Activated CD8-positive, alpha-beta T cell treated with anti-CD3 and anti-CD28 coated beads for 36 hours (primary cell): ENCODE measurements at regions not wholly inside any gene's neighbourhood (a gene's known extent, or its start where the extent isn't known, plus 50 kb on each side); places are given as distances from the start of the nearest gene placed in this dataset.

Source experiments
- ATAC-seq: fragments of 200-7000 bp; cut with Tn5 transposase; one replicate; pipeline ENCODE4 v1.10.0; 2021; ENCODE audit warnings: mild to moderate bottlenecking, moderate library complexity
- CTCF ChIA-PET: fragments of 350-600 bp; sonication (Branson Sonifier 250); formaldehyde crosslinking; loops from one replicate; lab custom pipeline; 2021; ENCODE audit warnings: antibody characterized with exemption; lab: Charles Lee
- POLR2A ChIA-PET: fragments of 350-600 bp; sonication (Branson Sonifier 250); formaldehyde crosslinking; loops from one replicate; lab custom pipeline; 2021; ENCODE audit warnings: antibody characterized with exemption; lab: Charles Lee
- DNase-seq: peaks from one replicate; pipeline ENCODE4 v3.0.0-alpha.2; 2020
- H3K27ac Mint-ChIP-seq: one replicate; pipeline ENCODE4 v1.8.0; 2021; ENCODE audit warnings: mild to moderate bottlenecking, mixed read lengths
- H3K27me3 Mint-ChIP-seq: one replicate; pipeline ENCODE4 v1.8.0; 2021; ENCODE audit warnings: mixed read lengths
- H3K36me3 Mint-ChIP-seq: one replicate; pipeline ENCODE4 v1.8.0; 2021; ENCODE audit warnings: low read depth, mixed read lengths
- H3K4me1 Mint-ChIP-seq: one replicate; pipeline ENCODE4 v1.8.0; 2021; ENCODE audit warnings: low read depth, mixed read lengths
- H3K4me3 Mint-ChIP-seq: one replicate; pipeline ENCODE4 v1.8.0; 2021; ENCODE audit warnings: mild to moderate bottlenecking, moderate library complexity, mixed read lengths
- H3K9me3 Mint-ChIP-seq: one replicate; pipeline ENCODE4 v1.8.0; 2021; ENCODE audit warnings: mixed read lengths
- CTCF ChIP-seq: fragments of 200-600 bp; IDR thresholded peaks from one replicate; pipeline ENCODE4 v1.8.0; 2022; ENCODE audit warnings: antibody characterized with exemption, mild to moderate bottlenecking
- intact Hi-C: fragments of 100-400 bp; cut with micrococcal nuclease; formaldehyde crosslinking; loops from one replicate; pipeline ENCODE4 v1.10.0; 2022

- no peak for TF ChIP-seq CTCF
- intact Hi-C loops: no loop called here
These were observed 474.7 kb downstream of the TRIML1 start for GRCh38 chr4:188613976-188614375.

GRCh38 chr4:188619456-188620149 is 480.4 kb downstream of the TRIML1 start:
- H3K36me3 Mint-ChIP-seq: no peaks in the 10 kb centered on the region
- ATAC-seq: no peak
- TF ChIP-seq CTCF: no peak
- H3K27ac Mint-ChIP-seq: no peak overlapping the region
- no peaks in the 10 kb centered on the region for H3K27me3 Mint-ChIP-seq
- CTCF ChIA-PET: no interaction called here
- no peaks in the 10 kb centered on the region for H3K4me1 Mint-ChIP-seq
- intact Hi-C loops: no loop called here
- POLR2A ChIA-PET: no interaction called here
- H3K4me3 Mint-ChIP-seq: no peak overlapping the region
- peaks cover 5% of the 10 kb centered on the region for H3K9me3 Mint-ChIP-seq
- no peak for DNase-seq

More at GRCh38 chr4:188613976-188614375, 474.7 kb downstream of the TRIML1 start:
- DNase-seq: no peak
- no peak for ATAC-seq
- CTCF ChIA-PET: no interaction called here
- Mint-ChIP-seq H3K27ac (no peak overlapping the region), H3K9me3 (peaks cover 10% of the 10 kb centered on the region), H3K4me1 (no peaks in the 10 kb centered on the region), H3K36me3 (no peaks in the 10 kb centered on the region), H3K4me3 (no peak overlapping the region), H3K27me3 (no peaks in the 10 kb centered on the region)
- POLR2A ChIA-PET: no interaction called here

- ChIA-PET CTCF (no interaction called here), POLR2A (no interaction called here)
- DNase-seq: no peak
- Mint-ChIP-seq H3K9me3 (peaks cover 3% of the 10 kb centered on the region), H3K36me3 (no peaks in the 10 kb centered on the region), H3K27me3 (no peaks in the 10 kb centered on the region), H3K4me3 (no peak overlapping the region), H3K27ac (no peak overlapping the region), H3K4me1 (no peaks in the 10 kb centered on the region)
- TF ChIP-seq CTCF: no peak
- intact Hi-C loops: no loop called here
- no peak for ATAC-seq
These were observed 481.4 kb downstream of the TRIML1 start for GRCh38 chr4:188620608-188621007.

GRCh38 chr4:188623314-188623854 is 484.1 kb downstream of the TRIML1 start:
- ATAC-seq (no peak), DNase-seq (no peak)
- intact Hi-C loops: no loop called here
- Mint-ChIP-seq H3K4me3 (no peak overlapping the region), H3K4me1 (no peaks in the 10 kb centered on the region), H3K36me3 (no peaks in the 10 kb centered on the region), H3K27me3 (no peaks in the 10 kb centered on the region), H3K9me3 (peaks cover 10% of the 10 kb centered on the region), H3K27ac (no peak overlapping the region)
- CTCF ChIA-PET: no interaction called here
- TF ChIP-seq CTCF: no peak
- POLR2A ChIA-PET: no interaction called here

GRCh38 chr4:188624370-188624769 is 485.1 kb downstream of the TRIML1 start:
- POLR2A ChIA-PET: no interaction called here
- no peak overlapping the region for H3K4me3 Mint-ChIP-seq
- no peaks in the 10 kb centered on the region for H3K4me1 Mint-ChIP-seq
- CTCF ChIA-PET: no interaction called here
- no peak overlapping the region for H3K27ac Mint-ChIP-seq
- ATAC-seq: no peak
- no peak for DNase-seq
- no peaks in the 10 kb centered on the region for H3K27me3 Mint-ChIP-seq
- intact Hi-C loops: no loop called here
- no peak for TF ChIP-seq CTCF
- peaks cover 8% of the 10 kb centered on the region for H3K9me3 Mint-ChIP-seq
- H3K36me3 Mint-ChIP-seq: no peaks in the 10 kb centered on the region
